Mucosa of rectum (tissue), 2 donors: ENCODE measurements at regions not wholly inside any gene's neighbourhood (a gene's known extent, or its start where the extent isn't known, plus 50 kb on each side); places are given as distances from the start of the nearest gene placed in this dataset.

Source experiments
- H3K27ac ChIP-seq, 2 donors: one replicate each; pipeline ENCODE4 v1.7.0; 2013; ENCODE audit warnings: inconsistent platforms in 2 of 2, low read depth in 2 of 2, low read length in 2 of 2
- H3K27me3 ChIP-seq, 2 donors: one replicate each; pipeline ENCODE4 v1.7.0; 2013; ENCODE audit warnings: low read length in 2 of 2; ENCODE audit not compliant: control insufficient read depth in 2 of 2, insufficient read depth in 2 of 2
- H3K36me3 ChIP-seq, 2 donors: one replicate each; pipeline ENCODE4 v1.7.0; 2013; ENCODE audit warnings: low read length in 2 of 2; ENCODE audit not compliant: control insufficient read depth in 2 of 2, insufficient read depth in 2 of 2
- H3K4me1 ChIP-seq, 2 donors: one replicate each; pipeline ENCODE4 v1.7.0; 2013; ENCODE audit warnings: low read length in 2 of 2, mild to moderate bottlenecking in 1 of 2; ENCODE audit not compliant: control insufficient read depth in 2 of 2, insufficient read depth in 2 of 2
- H3K4me3 ChIP-seq, 2 donors: one replicate each; pipeline ENCODE4 v1.7.0; 2013; ENCODE audit warnings: low read length in 2 of 2
- H3K9ac ChIP-seq, 2 donors: one replicate each; pipeline ENCODE4 v1.7.0; 2013; ENCODE audit warnings: low read length in 2 of 2, low read depth in 1 of 2, mild to moderate bottlenecking in 1 of 2
- H3K9me3 ChIP-seq, 2 donors: one replicate each; pipeline ENCODE4 v1.7.0; 2013; ENCODE audit warnings: low read length in 2 of 2; ENCODE audit not compliant: control insufficient read depth in 2 of 2
- donor health status: healthy.
- donor health status: Normal muscosa, but diverticular disease.

DNA sequence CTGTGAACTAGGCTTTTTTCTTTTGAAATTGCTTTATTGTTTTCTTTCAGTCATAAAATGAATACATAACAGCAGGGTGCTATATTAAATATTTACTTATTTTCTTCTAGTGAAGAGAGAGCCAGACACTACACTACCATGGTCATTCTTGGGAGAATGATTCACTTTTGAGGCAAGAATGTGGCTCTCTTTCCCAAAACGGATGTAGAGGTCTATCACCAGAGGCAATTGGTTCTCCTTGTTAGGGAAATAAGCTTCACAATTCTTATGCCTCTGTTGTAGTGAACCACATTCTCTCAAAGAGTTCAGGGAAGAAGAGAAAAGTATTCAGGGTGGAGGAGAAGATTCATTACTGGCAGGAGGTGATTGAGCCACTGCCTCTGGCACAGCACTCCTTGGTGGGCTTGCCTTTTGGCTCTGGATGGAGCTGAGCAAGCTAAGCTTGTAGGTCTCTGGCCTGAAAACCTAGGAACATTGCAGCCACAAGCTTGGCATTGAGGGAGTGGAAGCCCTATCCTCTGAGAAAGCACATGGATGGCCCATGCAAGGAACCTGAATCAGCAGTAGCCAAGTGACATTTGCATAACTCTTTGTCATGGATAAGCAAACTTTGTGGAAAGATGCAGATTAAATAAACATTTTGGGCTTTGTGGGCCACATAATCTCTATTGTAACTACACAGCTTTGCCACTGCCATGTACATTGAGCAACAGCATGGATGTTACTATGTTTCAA lies 179.0 kb upstream of the TNC start:
- H3K27ac ChIP-seq = no peak overlapping the region
- no peak overlapping the region for H3K9ac ChIP-seq
- H3K9me3 ChIP-seq = no peaks in the 10 kb centered on the region
- peaks cover 11 to 17% of the 10 kb centered on the region in 2 donors for H3K4me1 ChIP-seq
- no peak overlapping the region for H3K4me3 ChIP-seq
- no peaks in the 10 kb centered on the region for H3K36me3 ChIP-seq
- no peaks in the 10 kb centered on the region for H3K27me3 ChIP-seq

- H3K27ac ChIP-seq = no peak overlapping the region
- no peaks in the 10 kb centered on the region for H3K9me3 ChIP-seq
- peaks cover 4 to 9% of the 10 kb centered on the region in 2 donors for H3K4me1 ChIP-seq
- H3K27me3 ChIP-seq = no peaks in the 10 kb centered on the region
- H3K9ac ChIP-seq = no peak overlapping the region
- no peaks in the 10 kb centered on the region for H3K36me3 ChIP-seq
- no peak overlapping the region for H3K4me3 ChIP-seq
Observed at GRCh38 chr9:115300116-115300515, 182.2 kb upstream of the TNC start.

DNA sequence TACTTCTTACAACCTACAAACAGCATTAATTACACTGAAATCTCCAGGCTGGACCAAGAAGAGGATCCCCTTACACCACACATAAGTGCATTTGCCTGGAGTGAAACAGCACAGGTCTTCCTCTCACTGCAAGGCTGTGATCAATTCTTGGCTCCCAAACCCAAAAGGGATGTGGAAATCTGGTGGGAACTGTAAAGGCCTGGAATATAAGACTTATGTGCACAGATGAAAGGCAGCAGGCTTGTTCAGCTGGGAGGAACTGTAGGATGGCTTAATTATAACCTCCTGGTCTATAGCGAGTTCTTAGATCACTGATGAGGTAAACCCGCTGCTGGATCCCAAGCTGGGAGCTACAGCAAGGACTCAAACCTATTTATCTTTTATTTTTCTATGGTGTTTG lies 182.9 kb upstream of the TNC start:
- no peak overlapping the region for H3K4me3 ChIP-seq
- H3K27me3 ChIP-seq = no peaks in the 10 kb centered on the region
- H3K36me3 ChIP-seq = no peaks in the 10 kb centered on the region
- H3K4me1 ChIP-seq = peaks cover 4 to 7% of the 10 kb centered on the region in 2 donors
- no peak overlapping the region for H3K27ac ChIP-seq
- H3K9me3 ChIP-seq = no peaks in the 10 kb centered on the region
- no peak overlapping the region for H3K9ac ChIP-seq

- no peak overlapping the region for H3K9ac ChIP-seq
- peaks cover 0 to 7% of the 10 kb centered on the region in 2 donors for H3K4me1 ChIP-seq
- H3K4me3 ChIP-seq = no peak overlapping the region
- no peak overlapping the region for H3K27ac ChIP-seq
- H3K36me3 ChIP-seq = no peaks in the 10 kb centered on the region
- no peaks in the 10 kb centered on the region for H3K27me3 ChIP-seq
- H3K9me3 ChIP-seq = no peaks in the 10 kb centered on the region
Observed at GRCh38 chr9:115301581-115301980, 183.6 kb upstream of the TNC start.

DNA sequence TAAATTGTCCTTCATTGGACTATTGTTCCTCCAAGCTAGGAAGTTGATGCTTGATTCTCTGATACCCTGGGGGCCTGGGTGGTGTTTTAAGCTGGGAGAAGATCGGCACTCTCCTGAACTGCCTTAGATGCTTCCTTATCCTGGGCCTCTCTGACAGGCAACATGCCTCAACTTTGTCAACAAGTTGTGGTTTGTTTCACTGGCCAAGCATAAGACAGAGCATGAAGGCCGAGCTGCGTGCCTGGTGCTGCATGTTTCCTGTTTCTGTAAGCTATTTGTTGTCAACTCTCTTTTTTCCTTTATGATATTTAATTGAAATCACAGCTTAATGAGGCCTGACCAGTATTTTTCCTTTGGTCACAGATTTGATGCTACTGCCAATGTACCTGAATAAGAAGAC lies 187.6 kb upstream of the TNC start:
- H3K27ac ChIP-seq = no peak overlapping the region
- no peaks in the 10 kb centered on the region for H3K27me3 ChIP-seq
- H3K9ac ChIP-seq = no peak overlapping the region
- H3K36me3 ChIP-seq = no peaks in the 10 kb centered on the region
- no peaks in the 10 kb centered on the region for H3K9me3 ChIP-seq
- H3K4me1 ChIP-seq = no peaks in the 10 kb centered on the region
- H3K4me3 ChIP-seq = no peak overlapping the region

- Histone ChIP-seq H3K27ac (no peak overlapping the region), H3K27me3 (no peaks in the 10 kb centered on the region), H3K4me1 (no peaks in the 10 kb centered on the region), H3K36me3 (no peaks in the 10 kb centered on the region), H3K4me3 (no peak overlapping the region), H3K9ac (no peak overlapping the region), H3K9me3 (no peaks in the 10 kb centered on the region)
Observed at GRCh38 chr9:115306865-115307264, 188.9 kb upstream of the TNC start.

DNA sequence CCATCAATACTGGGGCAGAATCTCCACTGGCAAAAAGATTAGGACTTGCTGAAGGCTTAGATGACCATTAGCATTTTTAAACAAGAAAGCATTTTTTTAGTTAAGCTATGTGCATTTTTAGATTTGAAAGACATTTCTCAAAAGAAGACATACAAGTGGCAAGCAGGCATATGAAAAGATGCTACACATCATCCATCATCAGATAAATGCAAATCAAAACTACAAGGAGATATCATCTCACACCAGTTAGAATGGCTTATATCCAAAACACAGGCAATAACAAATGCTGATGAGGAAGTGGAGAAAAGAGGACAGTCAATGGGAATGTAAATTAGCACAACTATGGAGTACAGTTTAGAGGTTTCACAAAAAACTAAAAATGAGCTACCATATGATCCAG lies 195.6 kb upstream of the TNC start:
- H3K9ac ChIP-seq = no peak overlapping the region
- no peaks in the 10 kb centered on the region for H3K4me1 ChIP-seq
- no peak overlapping the region for H3K4me3 ChIP-seq
- no peaks in the 10 kb centered on the region for H3K36me3 ChIP-seq
- H3K27ac ChIP-seq = no peak overlapping the region
- no peaks in the 10 kb centered on the region for H3K27me3 ChIP-seq
- no peaks in the 10 kb centered on the region for H3K9me3 ChIP-seq

GRCh38 chr9:115326461-115326860 lies 208.5 kb upstream of the TNC start:
- no peaks in the 10 kb centered on the region for H3K4me1 ChIP-seq
- no peak overlapping the region for H3K27ac ChIP-seq
- H3K36me3 ChIP-seq = no peaks in the 10 kb centered on the region
- H3K9me3 ChIP-seq = no peaks in the 10 kb centered on the region
- no peaks in the 10 kb centered on the region for H3K27me3 ChIP-seq
- no peak overlapping the region for H3K9ac ChIP-seq
- no peak overlapping the region for H3K4me3 ChIP-seq

DNA sequence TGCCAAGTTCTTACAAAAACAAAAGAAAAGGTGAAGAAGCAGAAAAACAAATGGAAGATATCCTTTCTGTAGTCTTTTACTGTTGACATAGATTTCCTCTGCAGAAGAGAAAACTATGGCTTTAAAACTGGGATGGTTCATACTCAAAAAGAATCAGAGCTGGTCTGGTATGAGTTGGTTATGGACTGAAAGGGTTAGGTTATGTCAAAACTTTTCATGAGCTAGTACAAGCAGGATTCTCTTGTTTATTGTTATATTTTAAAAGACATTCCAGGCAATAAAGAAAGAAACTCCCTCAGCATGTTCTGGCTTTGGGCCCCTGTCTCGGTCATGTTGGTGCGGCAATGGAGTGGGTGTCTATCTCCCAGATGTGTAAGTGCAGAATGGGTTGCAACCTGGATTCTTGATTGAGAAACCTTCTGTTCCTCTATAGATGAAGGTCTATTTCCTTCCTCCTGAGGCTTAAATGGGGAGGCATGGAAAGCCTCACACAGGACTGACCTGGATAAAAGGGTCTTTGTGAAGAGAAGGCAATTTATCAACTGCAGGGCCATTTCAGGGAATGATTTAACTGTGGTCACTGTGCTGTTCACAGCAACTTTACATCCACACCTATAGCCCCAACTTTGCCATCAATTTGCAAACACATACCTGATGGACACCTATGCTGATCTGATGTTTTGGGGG lies 209.6 kb upstream of the TNC start:
- Histone ChIP-seq H3K27me3 (no peaks in the 10 kb centered on the region), H3K27ac (no peak overlapping the region), H3K4me1 (no peaks in the 10 kb centered on the region), H3K9me3 (no peaks in the 10 kb centered on the region), H3K36me3 (no peaks in the 10 kb centered on the region), H3K9ac (no peak overlapping the region), H3K4me3 (no peak overlapping the region)

GRCh38 chr9:115328228-115328627 lies 210.3 kb upstream of the TNC start:
- Histone ChIP-seq H3K9ac (no peak overlapping the region), H3K27ac (no peak overlapping the region), H3K9me3 (no peaks in the 10 kb centered on the region), H3K4me1 (no peaks in the 10 kb centered on the region), H3K4me3 (no peak overlapping the region), H3K27me3 (no peaks in the 10 kb centered on the region), H3K36me3 (no peaks in the 10 kb centered on the region)
